ENCODE measurements at regions not wholly inside any gene's neighbourhood (a gene's known extent, or its start where the extent isn't known, plus 50 kb on each side); places are given as distances from the start of the nearest gene placed in this dataset.

DNA sequence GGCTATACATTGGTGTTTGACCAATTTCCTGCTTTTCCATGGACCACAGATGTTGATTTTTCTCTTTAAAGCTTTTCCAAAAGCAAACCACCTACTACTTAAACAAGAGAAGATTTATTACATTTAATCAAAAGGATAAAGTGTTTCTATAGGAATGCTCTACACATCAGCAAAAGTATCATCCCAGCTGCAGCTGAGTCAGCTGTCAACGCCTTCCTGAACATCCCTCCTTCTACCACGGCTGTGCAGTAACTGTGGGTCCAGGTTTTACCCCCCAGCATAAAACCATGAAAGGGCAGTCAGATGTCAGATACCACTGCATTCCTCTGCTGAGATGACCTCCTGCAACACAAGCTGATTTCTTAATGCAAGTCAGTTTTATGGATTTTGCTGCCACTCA is 524.5 kb upstream of the MEX3C start:
- no peak for TF ChIP-seq POLR2AphosphoS5 (IDR thresholded peaks at IDR 0.05; ENCODE audit: borderline replicate concordance, low read depth, low read length)
- TF ChIP-seq EZH2 (IDR thresholded peaks at IDR 0.05) = no peak
